SK-N-SH (cell line): ENCODE measurements at regions not wholly inside any gene's neighbourhood (a gene's known extent, or its start where the extent isn't known, plus 50 kb on each side); places are given as distances from the start of the nearest gene placed in this dataset.

ENCODE experiments used
- CTCF ChIA-PET: fragments of 300-600, 350-600 bp; formaldehyde crosslinking; extraction: SDS; loops from one replicate; lab custom pipeline; 2021; lab: Yijun Ruan, JAX
- POLR2A ChIA-PET: fragments of 350-600 bp; sonication (Branson Sonifier 250); formaldehyde crosslinking; extraction: SDS; loops from one replicate; lab custom pipeline; 2020; ENCODE audit warnings: antibody characterized with exemption, inconsistent platforms; lab: Yijun Ruan, JAX
- DNase-seq: peaks from one replicate; pipeline ENCODE4 v3.0.0; 2012
- H2AFZ ChIP-seq: fragments of 200-600 bp; sonication (generic); 2 replicates; pipeline ENCODE4 v1.8.1; 2016; ENCODE audit warnings: antibody characterized with exemption, mild to moderate bottlenecking, low read depth
- H3F3A ChIP-seq: fragments of 200-600 bp; sonication (generic); replicated peaks from 2 replicates; pipeline ENCODE3; 2016; ENCODE audit warnings: antibody characterized with exemption, mild to moderate bottlenecking; ENCODE audit not compliant: insufficient read depth
- H3K27ac ChIP-seq, 2 experiments: fragments of 200-500 bp in 1 of 2; fragments of 200-600 bp in 1 of 2; sonication (Bioruptor generic) in 1 of 2; sonication (generic), shearing (Covaris generic) in 1 of 2; 2 replicates each; pipeline versions ENCODE4 v1.5.1 to v1.6.1; 2014 to 2016; ENCODE audit warnings: low read depth in 2 of 2, inconsistent platforms in 1 of 2, low read length in 1 of 2, mild to moderate bottlenecking in 1 of 2, mixed read lengths in 1 of 2
- H3K27me3 ChIP-seq: fragments of 200-600 bp; sonication (generic), shearing (Covaris generic); 2 replicates; pipeline ENCODE4 v1.6.1; 2016; ENCODE audit warnings: mixed run types; ENCODE audit not compliant: insufficient read depth
- H3K36me3 ChIP-seq, 2 experiments: fragments of 200-500 bp in 1 of 2; fragments of 200-600 bp in 1 of 2; sonication (Bioruptor generic) in 1 of 2; sonication (generic) in 1 of 2; replicated peaks in 1 of 2; 2 replicates each; pipeline versions ENCODE3 to v1.5.1; 2014 to 2016; ENCODE audit warnings: low read length in 1 of 2, mild to moderate bottlenecking in 1 of 2; ENCODE audit not compliant: insufficient read depth in 2 of 2, control insufficient read depth in 1 of 2
- H3K4me1 ChIP-seq, 2 experiments: fragments of 200-500 bp in 1 of 2; fragments of 200-600 bp in 1 of 2; sonication (Bioruptor generic) in 1 of 2; sonication (generic), shearing (Covaris generic) in 1 of 2; 2 replicates each; pipeline versions ENCODE4 v1.5.1 to v1.6.1; 2014 to 2016; ENCODE audit warnings: low read depth in 1 of 2, low read length in 1 of 2, mixed run types in 1 of 2; ENCODE audit not compliant: insufficient read depth in 2 of 2, control insufficient read depth in 1 of 2
- H3K4me2 ChIP-seq: fragments of 200-600 bp; sonication (generic), shearing (Covaris generic); 2 replicates; pipeline ENCODE4 v1.6.1; 2017; ENCODE audit warnings: mixed run types
- H3K4me3 ChIP-seq, 2 experiments: fragments of 200-500 bp in 1 of 2; fragments of 200-600 bp in 1 of 2; sonication (Bioruptor generic) in 1 of 2; sonication (generic), shearing (Covaris generic) in 1 of 2; 2 replicates each; pipeline versions ENCODE4 v1.5.1 to v1.8.1; 2014 to 2016; ENCODE audit warnings: low read depth in 2 of 2, inconsistent platforms in 1 of 2, low read length in 1 of 2, mild to moderate bottlenecking in 1 of 2, mixed read lengths in 1 of 2, moderate library complexity in 1 of 2
- H3K79me2 ChIP-seq: fragments of 200-600 bp; sonication (generic); 2 replicates; pipeline ENCODE4 v1.8.1; 2017; ENCODE audit warnings: mild to moderate bottlenecking; ENCODE audit not compliant: insufficient read depth
- H3K9ac ChIP-seq: fragments of 200-600 bp; sonication (generic); 2 replicates; pipeline ENCODE4 v1.6.1; 2017; ENCODE audit warnings: mixed run types
- H3K9me2 ChIP-seq: fragments of 200-600 bp; sonication (generic); 2 replicates; pipeline ENCODE4 v1.6.1; 2017; ENCODE audit warnings: mixed run types
- H3K9me3 ChIP-seq: fragments of 200-600 bp; sonication (generic); 2 replicates; pipeline ENCODE4 v1.6.1; 2017; ENCODE audit warnings: mixed run types, mild to moderate bottlenecking, moderate library complexity
- H4K20me1 ChIP-seq: fragments of 200-600 bp; sonication (generic); 2 replicates; pipeline ENCODE4 v1.6.1; 2017; ENCODE audit warnings: mild to moderate bottlenecking, mixed run types; ENCODE audit not compliant: insufficient read depth
- CHD2 ChIP-seq: fragments of 150-350 bp; IDR thresholded peaks from 2 replicates; pipeline ENCODE4 v1.6.1; 2018; ENCODE audit warnings: low read length; ENCODE audit not compliant: partially characterized antibody
- EP300 ChIP-seq, 2 experiments: IDR thresholded peaks; 2 replicates each; pipeline versions ENCODE4 v1.4.0 to v1.6.1; 2012; ENCODE audit warnings: borderline replicate concordance in 1 of 2, low read depth in 1 of 2, low read length in 1 of 2
- FOSL2 ChIP-seq: IDR thresholded peaks from 2 replicates; pipeline ENCODE4 v1.4.0; 2012; ENCODE audit warnings: low read depth, mild to moderate bottlenecking, moderate library complexity, borderline replicate concordance
- FOXJ3 ChIP-seq: sonication (generic); formaldehyde crosslinking; IDR thresholded peaks from 2 replicates; pipeline ENCODE4 v1.5.1; 2020; ENCODE audit warnings: mild to moderate bottlenecking, missing genetic modification reagents
- FOXM1 ChIP-seq: IDR thresholded peaks from 2 replicates; pipeline ENCODE4 v1.4.0; 2012; ENCODE audit warnings: low read depth, mild to moderate bottlenecking
- GATA2 ChIP-seq: sonication (generic); formaldehyde crosslinking; IDR thresholded peaks from 2 replicates; pipeline ENCODE4 v1.5.0; 2020; ENCODE audit warnings: mild to moderate bottlenecking, missing genetic modification reagents
- JUND ChIP-seq: IDR thresholded peaks from 2 replicates; pipeline ENCODE4 v1.4.0; 2012
- MXI1 ChIP-seq: IDR thresholded peaks from 2 replicates; pipeline ENCODE4 v1.6.1; 2012; ENCODE audit warnings: mild to moderate bottlenecking, low read depth, low read length, improper control_type of control experiment
- NRF1 ChIP-seq: IDR thresholded peaks from 2 replicates; pipeline ENCODE4 v1.6.1; 2012; ENCODE audit warnings: low read depth, mild to moderate bottlenecking, low read length
- RAD21 ChIP-seq: IDR thresholded peaks from 2 replicates; pipeline ENCODE4 v1.6.1; 2012; ENCODE audit warnings: mild to moderate bottlenecking, low read length
- RFX5 ChIP-seq: IDR thresholded peaks from 2 replicates; pipeline ENCODE4 v1.6.1; 2012; ENCODE audit warnings: mild to moderate bottlenecking, improper control_type of control experiment, low read length
- SIN3A ChIP-seq: IDR thresholded peaks from 2 replicates; pipeline ENCODE4 v1.6.1; 2012; ENCODE audit warnings: low read depth, mild to moderate bottlenecking, low read length, moderate library complexity, borderline replicate concordance
- TAF1 ChIP-seq: IDR thresholded peaks from 2 replicates; pipeline ENCODE4 v1.6.1; 2012; ENCODE audit warnings: low read depth, mild to moderate bottlenecking, low read length, moderate library complexity, borderline replicate concordance
- TCF12 ChIP-seq: IDR thresholded peaks from 2 replicates; pipeline ENCODE4 v1.4.0; 2012
- TEAD4 ChIP-seq: IDR thresholded peaks from 2 replicates; pipeline ENCODE4 v1.4.0; 2012; ENCODE audit warnings: mild to moderate bottlenecking, borderline replicate concordance; ENCODE audit not compliant: insufficient read depth
- YY1 ChIP-seq: IDR thresholded peaks from 2 replicates; pipeline ENCODE4 v1.4.0; 2012; ENCODE audit warnings: low read depth, mild to moderate bottlenecking
- WGBS: methylation state at CpG from one replicate; pipeline ENCODE4 v1.1.6; 2017; ENCODE audit warnings: low lambda C conversion rate; 5-methylcytosine and 5-hydroxymethylcytosine counted together
- TF ChIP-seq, protein P1 (sequence below): IDR thresholded peaks from 2 replicates; pipeline ENCODE4 v1.4.0; 2012; ENCODE audit warnings: low read depth, borderline replicate concordance
- TF ChIP-seq, protein P2 (sequence below): IDR thresholded peaks from 2 replicates; pipeline ENCODE4 v1.4.0; 2012; ENCODE audit warnings: low read depth
- TF ChIP-seq, protein P3 (sequence below): fragments of 200-600 bp; sonication (generic); IDR thresholded peaks from 2 replicates; pipeline ENCODE4 v1.6.1; 2017; ENCODE audit warnings: antibody characterized with exemption, mild to moderate bottlenecking, moderate library complexity
- TF ChIP-seq, protein P4 (sequence below): IDR thresholded peaks from 2 replicates; pipeline ENCODE4 v1.4.0; 2012; ENCODE audit warnings: low read depth, borderline replicate concordance
- TF ChIP-seq, protein P5 (sequence below): IDR thresholded peaks from 2 replicates; pipeline ENCODE4 v1.6.1; 2012; ENCODE audit warnings: mild to moderate bottlenecking, low read depth, low read length, moderate library complexity

DNA sequence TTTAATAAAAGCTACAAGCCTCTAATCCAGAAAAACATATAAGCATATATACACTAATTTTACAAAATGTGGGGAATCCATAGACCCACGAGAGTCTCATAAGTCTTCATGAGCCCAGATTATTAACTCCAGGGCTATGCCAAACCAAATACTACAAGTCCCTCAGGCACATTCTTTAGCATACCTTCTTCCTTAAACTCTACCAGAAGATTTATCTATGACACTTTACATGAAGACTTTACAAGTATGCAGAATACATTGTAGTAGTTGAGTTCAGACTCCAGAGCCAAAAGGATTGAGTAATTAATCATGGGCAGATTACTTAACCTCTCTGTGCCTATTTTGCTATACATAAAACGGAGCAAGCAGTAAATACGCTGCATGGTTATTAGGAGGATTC is 793.7 kb upstream of the ADGRL2 start:
- H3K79me2 ChIP-seq = no peaks in the 10 kb centered on the region
- ChIA-PET CTCF (no interaction called here), POLR2A (no interaction called here)
- no peaks in the 10 kb centered on the region for H3K36me3 ChIP-seq
- H3K27me3 ChIP-seq = no peaks in the 10 kb centered on the region
- no peaks in the 10 kb centered on the region for H3K9me3 ChIP-seq
- peaks cover 0 to 3% of the 10 kb centered on the region in 2 experiments; a peak in 1 of 4 replicates for H3K4me1 ChIP-seq
- 73% methylated on average over 3 of the region's 3 CpGs for WGBS
- no peak overlapping the region for H3K4me2 ChIP-seq
- H3K4me3 ChIP-seq = no peak overlapping the region
- no peaks in the 10 kb centered on the region for H3K9me2 ChIP-seq
- DNase-seq = no peak
- no peak overlapping the region for H2AFZ ChIP-seq
- H3K9ac ChIP-seq = no peak overlapping the region
- TF ChIP-seq, protein P1, sequence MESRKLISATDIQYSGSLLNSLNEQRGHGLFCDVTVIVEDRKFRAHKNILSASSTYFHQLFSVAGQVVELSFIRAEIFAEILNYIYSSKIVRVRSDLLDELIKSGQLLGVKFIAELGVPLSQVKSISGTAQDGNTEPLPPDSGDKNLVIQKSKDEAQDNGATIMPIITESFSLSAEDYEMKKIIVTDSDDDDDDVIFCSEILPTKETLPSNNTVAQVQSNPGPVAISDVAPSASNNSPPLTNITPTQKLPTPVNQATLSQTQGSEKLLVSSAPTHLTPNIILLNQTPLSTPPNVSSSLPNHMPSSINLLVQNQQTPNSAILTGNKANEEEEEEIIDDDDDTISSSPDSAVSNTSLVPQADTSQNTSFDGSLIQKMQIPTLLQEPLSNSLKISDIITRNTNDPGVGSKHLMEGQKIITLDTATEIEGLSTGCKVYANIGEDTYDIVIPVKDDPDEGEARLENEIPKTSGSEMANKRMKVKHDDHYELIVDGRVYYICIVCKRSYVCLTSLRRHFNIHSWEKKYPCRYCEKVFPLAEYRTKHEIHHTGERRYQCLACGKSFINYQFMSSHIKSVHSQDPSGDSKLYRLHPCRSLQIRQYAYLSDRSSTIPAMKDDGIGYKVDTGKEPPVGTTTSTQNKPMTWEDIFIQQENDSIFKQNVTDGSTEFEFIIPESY = no peak
- TF ChIP-seq, protein P2, sequence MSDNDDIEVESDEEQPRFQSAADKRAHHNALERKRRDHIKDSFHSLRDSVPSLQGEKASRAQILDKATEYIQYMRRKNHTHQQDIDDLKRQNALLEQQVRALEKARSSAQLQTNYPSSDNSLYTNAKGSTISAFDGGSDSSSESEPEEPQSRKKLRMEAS = no peak
- no peak for TF ChIP-seq EP300 (IDR thresholded peaks at IDR 0.05; ENCODE audit: borderline replicate concordance in 1 of 2, low read depth in 1 of 2, low read length in 1 of 2)
- no peak overlapping the region for H3K27ac ChIP-seq
- no peaks in the 10 kb centered on the region for H3F3A ChIP-seq
- no peaks in the 10 kb centered on the region for H4K20me1 ChIP-seq

DNA sequence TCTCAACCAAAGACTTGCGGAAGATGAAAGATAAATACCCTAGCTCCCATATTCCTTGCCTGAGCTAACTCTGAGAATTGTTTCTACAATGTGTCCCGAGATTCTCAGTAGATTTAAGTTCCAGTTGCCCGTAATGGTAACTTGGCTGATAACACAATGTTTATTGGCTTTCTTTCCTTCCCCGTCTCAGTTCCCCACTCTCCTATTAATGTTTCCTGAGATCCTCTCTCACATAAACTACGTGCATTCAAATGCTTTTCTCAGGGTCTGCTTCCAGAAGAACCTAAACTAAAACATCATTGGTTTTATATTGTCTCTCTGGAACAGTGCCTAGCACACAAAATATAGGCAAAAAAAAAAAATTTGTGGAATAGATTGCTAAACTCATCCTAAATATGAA is 794.2 kb upstream of the ADGRL2 start:
- Histone ChIP-seq H4K20me1 (no peaks in the 10 kb centered on the region), H3K9ac (no peak overlapping the region), H3F3A (no peaks in the 10 kb centered on the region), H2AFZ (no peak overlapping the region), H3K9me3 (no peaks in the 10 kb centered on the region), H3K4me2 (no peak overlapping the region), H3K36me3 (no peaks in the 10 kb centered on the region), H3K9me2 (no peaks in the 10 kb centered on the region), H3K27ac (no peak overlapping the region), H3K27me3 (no peaks in the 10 kb centered on the region), H3K79me2 (no peaks in the 10 kb centered on the region), H3K4me1 (peaks cover 0 to 3% of the 10 kb centered on the region in 2 experiments; a peak in 1 of 4 replicates), H3K4me3 (no peak overlapping the region)
- CTCF ChIA-PET = no interaction called here
- DNase-seq = no peak
- POLR2A ChIA-PET = no interaction called here
- 74% methylated on average over 5 of the region's 5 CpGs for WGBS
- no peak for TF ChIP-seq NRF1
- TF ChIP-seq, protein P3, sequence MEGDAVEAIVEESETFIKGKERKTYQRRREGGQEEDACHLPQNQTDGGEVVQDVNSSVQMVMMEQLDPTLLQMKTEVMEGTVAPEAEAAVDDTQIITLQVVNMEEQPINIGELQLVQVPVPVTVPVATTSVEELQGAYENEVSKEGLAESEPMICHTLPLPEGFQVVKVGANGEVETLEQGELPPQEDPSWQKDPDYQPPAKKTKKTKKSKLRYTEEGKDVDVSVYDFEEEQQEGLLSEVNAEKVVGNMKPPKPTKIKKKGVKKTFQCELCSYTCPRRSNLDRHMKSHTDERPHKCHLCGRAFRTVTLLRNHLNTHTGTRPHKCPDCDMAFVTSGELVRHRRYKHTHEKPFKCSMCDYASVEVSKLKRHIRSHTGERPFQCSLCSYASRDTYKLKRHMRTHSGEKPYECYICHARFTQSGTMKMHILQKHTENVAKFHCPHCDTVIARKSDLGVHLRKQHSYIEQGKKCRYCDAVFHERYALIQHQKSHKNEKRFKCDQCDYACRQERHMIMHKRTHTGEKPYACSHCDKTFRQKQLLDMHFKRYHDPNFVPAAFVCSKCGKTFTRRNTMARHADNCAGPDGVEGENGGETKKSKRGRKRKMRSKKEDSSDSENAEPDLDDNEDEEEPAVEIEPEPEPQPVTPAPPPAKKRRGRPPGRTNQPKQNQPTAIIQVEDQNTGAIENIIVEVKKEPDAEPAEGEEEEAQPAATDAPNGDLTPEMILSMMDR = no peak
- TF ChIP-seq FOXJ3 (CRISPR knock-in tag) = no peak
- no peak for TF ChIP-seq TAF1
- TF ChIP-seq, protein P4, sequence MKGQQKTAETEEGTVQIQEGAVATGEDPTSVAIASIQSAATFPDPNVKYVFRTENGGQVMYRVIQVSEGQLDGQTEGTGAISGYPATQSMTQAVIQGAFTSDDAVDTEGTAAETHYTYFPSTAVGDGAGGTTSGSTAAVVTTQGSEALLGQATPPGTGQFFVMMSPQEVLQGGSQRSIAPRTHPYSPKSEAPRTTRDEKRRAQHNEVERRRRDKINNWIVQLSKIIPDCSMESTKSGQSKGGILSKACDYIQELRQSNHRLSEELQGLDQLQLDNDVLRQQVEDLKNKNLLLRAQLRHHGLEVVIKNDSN = no peak
- TF ChIP-seq FOSL2 = no peak
- TF ChIP-seq RFX5 = no peak
- TF ChIP-seq MXI1 = no peak
- TF ChIP-seq JUND = no peak
- TF ChIP-seq GATA2 (CRISPR knock-in tag) = no peak
- no peak for TF ChIP-seq YY1
- no peak for TF ChIP-seq CHD2
- no peak for TF ChIP-seq FOXM1
- TF ChIP-seq TEAD4 = no peak
- TF ChIP-seq, protein P5, sequence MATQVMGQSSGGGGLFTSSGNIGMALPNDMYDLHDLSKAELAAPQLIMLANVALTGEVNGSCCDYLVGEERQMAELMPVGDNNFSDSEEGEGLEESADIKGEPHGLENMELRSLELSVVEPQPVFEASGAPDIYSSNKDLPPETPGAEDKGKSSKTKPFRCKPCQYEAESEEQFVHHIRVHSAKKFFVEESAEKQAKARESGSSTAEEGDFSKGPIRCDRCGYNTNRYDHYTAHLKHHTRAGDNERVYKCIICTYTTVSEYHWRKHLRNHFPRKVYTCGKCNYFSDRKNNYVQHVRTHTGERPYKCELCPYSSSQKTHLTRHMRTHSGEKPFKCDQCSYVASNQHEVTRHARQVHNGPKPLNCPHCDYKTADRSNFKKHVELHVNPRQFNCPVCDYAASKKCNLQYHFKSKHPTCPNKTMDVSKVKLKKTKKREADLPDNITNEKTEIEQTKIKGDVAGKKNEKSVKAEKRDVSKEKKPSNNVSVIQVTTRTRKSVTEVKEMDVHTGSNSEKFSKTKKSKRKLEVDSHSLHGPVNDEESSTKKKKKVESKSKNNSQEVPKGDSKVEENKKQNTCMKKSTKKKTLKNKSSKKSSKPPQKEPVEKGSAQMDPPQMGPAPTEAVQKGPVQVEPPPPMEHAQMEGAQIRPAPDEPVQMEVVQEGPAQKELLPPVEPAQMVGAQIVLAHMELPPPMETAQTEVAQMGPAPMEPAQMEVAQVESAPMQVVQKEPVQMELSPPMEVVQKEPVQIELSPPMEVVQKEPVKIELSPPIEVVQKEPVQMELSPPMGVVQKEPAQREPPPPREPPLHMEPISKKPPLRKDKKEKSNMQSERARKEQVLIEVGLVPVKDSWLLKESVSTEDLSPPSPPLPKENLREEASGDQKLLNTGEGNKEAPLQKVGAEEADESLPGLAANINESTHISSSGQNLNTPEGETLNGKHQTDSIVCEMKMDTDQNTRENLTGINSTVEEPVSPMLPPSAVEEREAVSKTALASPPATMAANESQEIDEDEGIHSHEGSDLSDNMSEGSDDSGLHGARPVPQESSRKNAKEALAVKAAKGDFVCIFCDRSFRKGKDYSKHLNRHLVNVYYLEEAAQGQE = no peak
- no peak for TF ChIP-seq TCF12
- TF ChIP-seq SIN3A = no peak
- TF ChIP-seq RAD21 = no peak
